Panc1 (cell line): ENCODE measurements at regions not wholly inside any gene's neighbourhood (a gene's known extent, or its start where the extent isn't known, plus 50 kb on each side); places are given as distances from the start of the nearest gene placed in this dataset.

Source experiments
- ATAC-seq: fragments of 200-7000 bp; cut with Tn5 transposase; 2 replicates; pipeline ENCODE4 v1.9.1; 2020; ENCODE audit warnings: mild to moderate bottlenecking, moderate library complexity
- BruUV-seq: library from RNA; stranded (reverse); fragments of 400-500 nt; replicated peaks from 2 replicates; lab custom pipeline; 2021; lab: Mats Ljungman, UMichigan
- CTCF ChIA-PET: fragments of 300-600 bp; sonication (Branson Sonifier 250); formaldehyde crosslinking; loops from one replicate; lab custom pipeline; 2022; ENCODE audit warnings: antibody characterized with exemption; lab: Charles Lee
- POLR2A ChIA-PET: fragments of 300-600 bp; sonication (Branson Sonifier 250); formaldehyde crosslinking; loops from one replicate; lab custom pipeline; 2022; ENCODE audit warnings: antibody characterized with exemption; lab: Charles Lee
- DNase-seq: peaks from one replicate; pipeline ENCODE4 v3.0.0-alpha.2; 2010; ENCODE audit warnings: low read depth, low spot score
- H3K27ac ChIP-seq: 2 replicates; pipeline ENCODE4 v1.5.1; 2011; ENCODE audit warnings: mild to moderate bottlenecking, low read length, inconsistent platforms
- H3K27me3 ChIP-seq: fragments of 200-500 bp; sonication (Bioruptor generic); 2 replicates; pipeline ENCODE4 v1.6.0; 2014; ENCODE audit warnings: low read length, inconsistent platforms; ENCODE audit not compliant: control insufficient read depth, insufficient read depth
- H3K36me3 ChIP-seq: fragments of 200-500 bp; sonication (Bioruptor generic); 2 replicates; pipeline ENCODE4 v1.5.1; 2014; ENCODE audit warnings: inconsistent platforms, mild to moderate bottlenecking, low read length, moderate library complexity; ENCODE audit not compliant: control insufficient read depth, insufficient read depth
- H3K4me1 ChIP-seq: 2 replicates; pipeline ENCODE4 v1.5.1; 2011; ENCODE audit warnings: inconsistent platforms, mild to moderate bottlenecking, low read length, moderate library complexity; ENCODE audit not compliant: control insufficient read depth, insufficient read depth
- H3K4me3 ChIP-seq, 2 experiments: 2 replicates each; pipeline ENCODE4 v1.5.1; 2011 to 2012; ENCODE audit warnings: low read depth in 2 of 2, low read length in 2 of 2, mild to moderate bottlenecking in 2 of 2, inconsistent platforms in 1 of 2, moderate library complexity in 1 of 2
- H3K9me3 ChIP-seq: fragments of 200-500 bp; sonication (Bioruptor generic); 2 replicates; pipeline ENCODE4 v1.5.1; 2014; ENCODE audit warnings: low read depth, mild to moderate bottlenecking, inconsistent platforms, low read length, moderate library complexity; ENCODE audit not compliant: control insufficient read depth, insufficient read depth
- POLR2AphosphoS5 ChIP-seq: IDR thresholded peaks from 2 replicates; pipeline ENCODE4 v1.6.1; 2012; ENCODE audit warnings: mild to moderate bottlenecking, low read depth, low read length, moderate library complexity
- SIN3A ChIP-seq: IDR thresholded peaks from 2 replicates; pipeline ENCODE4 v1.6.1; 2012; ENCODE audit warnings: low read depth, mild to moderate bottlenecking, low read length, moderate library complexity, borderline replicate concordance; ENCODE audit not compliant: insufficient read depth
- TCF7L2 ChIP-seq: IDR thresholded peaks from 2 replicates; pipeline ENCODE4 v1.6.1; 2011; ENCODE audit warnings: mild to moderate bottlenecking, low read depth, low read length, inconsistent platforms
- in situ Hi-C: cut with HindIII; loops from 2 replicates; pipeline ENCODE4 v1.10.0; 2016; ENCODE audit warnings: low sequenced_read_pairs, low pct_unique_long_range_greater_than_20kb
- intact Hi-C: fragments of 100-400 bp; cut with micrococcal nuclease; formaldehyde crosslinking; loops from one replicate; pipeline ENCODE4 v1.10.0; 2022; ENCODE audit not compliant: unreplicated experiment
- TF ChIP-seq, protein P1 (sequence below), 2 experiments: IDR thresholded peaks; 2 replicates each; pipeline ENCODE4 v1.6.1; 2011 to 2012; ENCODE audit warnings: low read depth in 2 of 2, control low read depth in 1 of 2, low read length in 1 of 2, mild to moderate bottlenecking in 1 of 2, moderate library complexity in 1 of 2; ENCODE audit not compliant: insufficient read depth in 1 of 2
- TF ChIP-seq, protein P2 (sequence below): fragments of 450-650 bp; IDR thresholded peaks from 2 replicates; pipeline ENCODE4 v1.5.1; 2017; ENCODE audit warnings: mild to moderate bottlenecking

DNA sequence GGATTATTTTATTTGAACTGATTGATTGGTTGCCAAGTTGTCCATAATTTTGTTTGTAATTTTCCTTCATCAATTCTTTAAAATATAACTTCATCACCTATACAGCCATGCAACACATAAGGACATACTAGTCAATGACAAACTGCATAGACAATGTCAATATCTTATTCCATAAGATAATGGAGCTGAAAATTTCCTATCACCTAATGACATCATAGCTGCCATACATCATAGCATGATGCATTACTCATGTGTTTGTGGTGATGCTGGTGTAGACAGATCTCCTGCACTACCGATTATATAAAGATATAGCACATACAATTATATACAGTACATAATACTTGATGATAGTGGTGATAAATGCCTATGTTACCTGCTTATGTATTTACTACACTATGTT is 369.8 kb upstream of the NT5C1B start:
- intact Hi-C loops = no loop called here
- H3K9me3 ChIP-seq = no peaks in the 10 kb centered on the region
- H3K27me3 ChIP-seq = no peaks in the 10 kb centered on the region
- TF ChIP-seq TCF7L2 (no peak), SIN3A (no peak), POLR2AphosphoS5 (no peak)
- TF ChIP-seq, protein P1, sequence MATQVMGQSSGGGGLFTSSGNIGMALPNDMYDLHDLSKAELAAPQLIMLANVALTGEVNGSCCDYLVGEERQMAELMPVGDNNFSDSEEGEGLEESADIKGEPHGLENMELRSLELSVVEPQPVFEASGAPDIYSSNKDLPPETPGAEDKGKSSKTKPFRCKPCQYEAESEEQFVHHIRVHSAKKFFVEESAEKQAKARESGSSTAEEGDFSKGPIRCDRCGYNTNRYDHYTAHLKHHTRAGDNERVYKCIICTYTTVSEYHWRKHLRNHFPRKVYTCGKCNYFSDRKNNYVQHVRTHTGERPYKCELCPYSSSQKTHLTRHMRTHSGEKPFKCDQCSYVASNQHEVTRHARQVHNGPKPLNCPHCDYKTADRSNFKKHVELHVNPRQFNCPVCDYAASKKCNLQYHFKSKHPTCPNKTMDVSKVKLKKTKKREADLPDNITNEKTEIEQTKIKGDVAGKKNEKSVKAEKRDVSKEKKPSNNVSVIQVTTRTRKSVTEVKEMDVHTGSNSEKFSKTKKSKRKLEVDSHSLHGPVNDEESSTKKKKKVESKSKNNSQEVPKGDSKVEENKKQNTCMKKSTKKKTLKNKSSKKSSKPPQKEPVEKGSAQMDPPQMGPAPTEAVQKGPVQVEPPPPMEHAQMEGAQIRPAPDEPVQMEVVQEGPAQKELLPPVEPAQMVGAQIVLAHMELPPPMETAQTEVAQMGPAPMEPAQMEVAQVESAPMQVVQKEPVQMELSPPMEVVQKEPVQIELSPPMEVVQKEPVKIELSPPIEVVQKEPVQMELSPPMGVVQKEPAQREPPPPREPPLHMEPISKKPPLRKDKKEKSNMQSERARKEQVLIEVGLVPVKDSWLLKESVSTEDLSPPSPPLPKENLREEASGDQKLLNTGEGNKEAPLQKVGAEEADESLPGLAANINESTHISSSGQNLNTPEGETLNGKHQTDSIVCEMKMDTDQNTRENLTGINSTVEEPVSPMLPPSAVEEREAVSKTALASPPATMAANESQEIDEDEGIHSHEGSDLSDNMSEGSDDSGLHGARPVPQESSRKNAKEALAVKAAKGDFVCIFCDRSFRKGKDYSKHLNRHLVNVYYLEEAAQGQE (IDR thresholded peaks at IDR 0.05; ENCODE audit: insufficient read depth in 1 of 2, low read depth in 2 of 2, low read length in 1 of 2) = no peak
- TF ChIP-seq, protein P2, sequence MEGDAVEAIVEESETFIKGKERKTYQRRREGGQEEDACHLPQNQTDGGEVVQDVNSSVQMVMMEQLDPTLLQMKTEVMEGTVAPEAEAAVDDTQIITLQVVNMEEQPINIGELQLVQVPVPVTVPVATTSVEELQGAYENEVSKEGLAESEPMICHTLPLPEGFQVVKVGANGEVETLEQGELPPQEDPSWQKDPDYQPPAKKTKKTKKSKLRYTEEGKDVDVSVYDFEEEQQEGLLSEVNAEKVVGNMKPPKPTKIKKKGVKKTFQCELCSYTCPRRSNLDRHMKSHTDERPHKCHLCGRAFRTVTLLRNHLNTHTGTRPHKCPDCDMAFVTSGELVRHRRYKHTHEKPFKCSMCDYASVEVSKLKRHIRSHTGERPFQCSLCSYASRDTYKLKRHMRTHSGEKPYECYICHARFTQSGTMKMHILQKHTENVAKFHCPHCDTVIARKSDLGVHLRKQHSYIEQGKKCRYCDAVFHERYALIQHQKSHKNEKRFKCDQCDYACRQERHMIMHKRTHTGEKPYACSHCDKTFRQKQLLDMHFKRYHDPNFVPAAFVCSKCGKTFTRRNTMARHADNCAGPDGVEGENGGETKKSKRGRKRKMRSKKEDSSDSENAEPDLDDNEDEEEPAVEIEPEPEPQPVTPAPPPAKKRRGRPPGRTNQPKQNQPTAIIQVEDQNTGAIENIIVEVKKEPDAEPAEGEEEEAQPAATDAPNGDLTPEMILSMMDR = no peak
- ChIA-PET CTCF (no interaction called here), POLR2A (no interaction called here)
- H3K4me3 ChIP-seq = no peak overlapping the region
- DNase-seq = no peak
- no TSS peak for BruUV-seq
- ATAC-seq = no peak
- in situ Hi-C loops = no loop called here
- H3K27ac ChIP-seq = no peak overlapping the region
- H3K36me3 ChIP-seq = no peaks in the 10 kb centered on the region
- no peaks in the 10 kb centered on the region for H3K4me1 ChIP-seq

DNA sequence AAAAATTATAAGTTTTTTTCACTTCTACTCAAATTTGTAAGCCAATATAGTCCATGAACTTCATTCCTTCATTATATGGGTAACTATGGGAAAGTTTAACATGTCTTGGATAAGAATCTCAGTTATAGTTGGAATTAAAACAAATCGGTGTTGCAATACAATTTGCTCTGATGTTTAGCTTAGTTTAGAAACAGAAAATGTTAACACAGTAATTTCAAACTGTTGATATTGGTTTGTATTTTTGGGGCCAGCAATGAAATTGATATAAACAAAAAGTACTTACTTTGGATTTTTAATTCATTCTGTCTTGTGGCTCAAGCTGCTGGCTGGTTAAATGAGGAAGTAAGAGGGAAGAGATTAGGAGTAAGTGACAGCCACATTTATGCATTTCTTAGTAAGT is 368.5 kb upstream of the NT5C1B start:
- intact Hi-C loops = no loop called here
- H3K36me3 ChIP-seq = no peaks in the 10 kb centered on the region
- TF ChIP-seq SIN3A (no peak), TCF7L2 (no peak), POLR2AphosphoS5 (no peak)
- TF ChIP-seq, protein P2 = no peak
- TF ChIP-seq, protein P1 (IDR thresholded peaks at IDR 0.05; ENCODE audit: insufficient read depth in 1 of 2, low read depth in 2 of 2, low read length in 1 of 2) = no peak
- no peak overlapping the region for H3K27ac ChIP-seq
- no peak for ATAC-seq
- in situ Hi-C loops = no loop called here
- no peaks in the 10 kb centered on the region for H3K9me3 ChIP-seq
- no peak overlapping the region for H3K4me3 ChIP-seq
- DNase-seq = no peak
- CTCF ChIA-PET = no interaction called here
- H3K27me3 ChIP-seq = no peaks in the 10 kb centered on the region
- POLR2A ChIA-PET = no interaction called here
- H3K4me1 ChIP-seq = no peaks in the 10 kb centered on the region
- no TSS peak for BruUV-seq
